ENCODE measurements at regions not wholly inside any gene's neighbourhood (a gene's known extent, or its start where the extent isn't known, plus 50 kb on each side); places are given as distances from the start of the nearest gene placed in this dataset.

DNA sequence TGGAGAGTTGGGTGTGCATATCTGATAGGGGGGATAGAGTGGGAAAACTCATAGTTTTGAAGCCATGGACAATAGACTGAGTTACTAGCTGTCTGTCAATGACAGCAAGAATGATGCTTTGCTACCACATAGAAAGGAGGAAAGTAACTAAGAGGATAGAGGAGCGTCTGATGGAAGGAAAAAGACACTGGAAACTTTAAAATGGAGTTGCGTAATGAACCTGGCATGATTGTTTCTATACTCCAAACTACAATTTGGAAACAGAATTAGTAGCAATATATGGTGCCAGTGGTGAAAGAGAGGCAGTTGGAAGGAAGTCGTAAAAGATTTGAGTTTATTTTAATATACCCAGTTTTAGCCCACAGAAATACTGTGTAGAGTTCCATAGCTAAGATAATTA, 163.6 kb downstream of the TUSC7 start:
- H3K4me1 Mint-ChIP-seq (ENCODE audit: unreplicated experiment), result peaks cover 30% of the 10 kb centered on the region
- H3K27ac Mint-ChIP-seq (ENCODE audit: unreplicated experiment), result no peak overlapping the region
- H3K36me3 Mint-ChIP-seq (ENCODE audit: low read depth, unreplicated experiment), result no peaks in the 10 kb centered on the region
- H3K9me3 Mint-ChIP-seq (ENCODE audit: unreplicated experiment), result no peaks in the 10 kb centered on the region
- no peak for DNase-seq (ENCODE audit: low spot score)
- no peaks in the 10 kb centered on the region for H3K27me3 Mint-ChIP-seq (ENCODE audit: unreplicated experiment)
- no peak for TF ChIP-seq CTCF (IDR thresholded peaks at IDR 0.05; ENCODE audit: unreplicated experiment)
- no peak overlapping the region for H3K4me3 Mint-ChIP-seq (ENCODE audit: unreplicated experiment)

- no peak for DNase-seq (ENCODE audit: low spot score)
- H3K27ac Mint-ChIP-seq (ENCODE audit: unreplicated experiment), result no peak overlapping the region
- H3K27me3 Mint-ChIP-seq (ENCODE audit: unreplicated experiment), result no peaks in the 10 kb centered on the region
- H3K4me1 Mint-ChIP-seq (ENCODE audit: unreplicated experiment), result no peaks in the 10 kb centered on the region
- no peaks in the 10 kb centered on the region for H3K9me3 Mint-ChIP-seq (ENCODE audit: unreplicated experiment)
- no peak overlapping the region for H3K4me3 Mint-ChIP-seq (ENCODE audit: unreplicated experiment)
- no peaks in the 10 kb centered on the region for H3K36me3 Mint-ChIP-seq (ENCODE audit: low read depth, unreplicated experiment)
- no peak for TF ChIP-seq CTCF (IDR thresholded peaks at IDR 0.05; ENCODE audit: unreplicated experiment)
These were observed 168.4 kb downstream of the TUSC7 start for GRCh38 chr3:116877968-116878367.

DNA sequence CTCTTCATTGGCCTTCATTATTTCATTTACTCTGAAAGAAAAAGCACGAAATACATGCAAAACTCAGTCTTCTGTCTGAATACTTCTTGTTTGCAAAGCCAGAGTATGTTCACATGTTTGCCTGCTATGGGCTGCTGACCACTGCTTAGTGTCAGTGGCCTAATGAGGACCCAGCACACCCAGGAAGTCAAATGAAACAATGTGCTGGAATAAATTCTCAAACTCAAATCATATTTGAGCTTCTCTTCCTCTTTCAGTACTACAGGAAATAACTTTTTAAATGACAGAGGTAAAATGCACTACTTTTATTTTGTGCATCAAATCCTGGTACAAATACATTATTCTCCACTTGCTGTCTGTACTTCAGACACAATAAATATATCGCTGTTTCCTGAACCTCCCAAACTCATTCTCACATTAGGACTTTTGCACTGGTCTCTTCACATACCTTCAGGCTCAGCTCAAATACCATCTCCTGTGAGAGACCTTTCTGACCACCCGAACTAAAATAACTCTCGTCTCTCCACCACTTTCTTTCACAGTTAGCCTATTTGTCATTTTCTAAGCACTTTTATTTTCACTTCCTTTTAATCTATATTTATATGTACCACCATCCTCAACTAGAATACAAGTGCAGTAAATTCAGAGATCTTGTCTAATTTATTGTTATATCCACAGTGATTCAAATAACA, 176.8 kb downstream of the TUSC7 start:
- H3K9me3 Mint-ChIP-seq (ENCODE audit: unreplicated experiment), result no peaks in the 10 kb centered on the region
- TF ChIP-seq CTCF (IDR thresholded peaks at IDR 0.05; ENCODE audit: unreplicated experiment), result no peak
- no peaks in the 10 kb centered on the region for H3K4me1 Mint-ChIP-seq (ENCODE audit: unreplicated experiment)
- H3K27ac Mint-ChIP-seq (ENCODE audit: unreplicated experiment), result no peak overlapping the region
- DNase-seq (ENCODE audit: low spot score), result no peak
- H3K27me3 Mint-ChIP-seq (ENCODE audit: unreplicated experiment), result no peaks in the 10 kb centered on the region
- H3K4me3 Mint-ChIP-seq (ENCODE audit: unreplicated experiment), result no peak overlapping the region
- no peaks in the 10 kb centered on the region for H3K36me3 Mint-ChIP-seq (ENCODE audit: low read depth, unreplicated experiment)

- Mint-ChIP-seq H3K36me3 (ENCODE audit: low read depth, unreplicated experiment) (no peaks in the 10 kb centered on the region), H3K9me3 (ENCODE audit: unreplicated experiment) (no peaks in the 10 kb centered on the region), H3K4me1 (ENCODE audit: unreplicated experiment) (no peaks in the 10 kb centered on the region), H3K27ac (ENCODE audit: unreplicated experiment) (no peak overlapping the region), H3K27me3 (ENCODE audit: unreplicated experiment) (no peaks in the 10 kb centered on the region), H3K4me3 (ENCODE audit: unreplicated experiment) (no peak overlapping the region)
- TF ChIP-seq CTCF (IDR thresholded peaks at IDR 0.05; ENCODE audit: unreplicated experiment), result no peak
- no peak for DNase-seq (ENCODE audit: low spot score)
These were observed 186.5 kb downstream of the TUSC7 start for GRCh38 chr3:116896116-116896515.

DNA sequence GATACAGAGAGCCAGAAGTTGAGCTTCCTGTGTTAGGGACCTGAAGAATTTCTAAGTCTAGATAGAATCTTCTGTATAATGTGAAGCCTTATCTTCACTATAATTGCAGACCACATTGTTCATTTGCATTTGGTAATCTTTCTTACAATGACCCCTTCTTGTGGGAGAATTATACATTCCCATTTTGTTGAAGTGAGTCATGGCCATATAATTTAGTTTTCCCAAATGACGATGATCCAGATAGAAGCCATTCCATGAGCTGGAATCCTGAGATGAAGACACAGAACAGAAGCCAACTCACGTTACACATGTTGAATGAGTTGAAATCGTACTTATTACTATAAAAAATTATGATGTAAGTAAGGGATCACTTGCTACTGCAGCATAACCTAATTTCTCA, 187.8 kb downstream of the TUSC7 start:
- no peak for TF ChIP-seq CTCF (IDR thresholded peaks at IDR 0.05; ENCODE audit: unreplicated experiment)
- DNase-seq (ENCODE audit: low spot score), result no peak
- Mint-ChIP-seq H3K27ac (ENCODE audit: unreplicated experiment) (no peak overlapping the region), H3K36me3 (ENCODE audit: low read depth, unreplicated experiment) (no peaks in the 10 kb centered on the region), H3K27me3 (ENCODE audit: unreplicated experiment) (no peaks in the 10 kb centered on the region), H3K4me1 (ENCODE audit: unreplicated experiment) (no peaks in the 10 kb centered on the region), H3K4me3 (ENCODE audit: unreplicated experiment) (no peak overlapping the region), H3K9me3 (ENCODE audit: unreplicated experiment) (no peaks in the 10 kb centered on the region)
